Neuronal stem cell (in vitro differentiated cells): ENCODE measurements at regions not wholly inside any gene's neighbourhood (a gene's known extent, or its start where the extent isn't known, plus 50 kb on each side); places are given as distances from the start of the nearest gene placed in this dataset.

Source experiments
- DNase-seq: peaks from one replicate; pipeline ENCODE4 v3.0.0-alpha.2; 2013; ENCODE audit warnings: low spot score
- H2AFZ ChIP-seq: one replicate; pipeline ENCODE4 v1.6.1; 2013; ENCODE audit warnings: mild to moderate bottlenecking, low read length, inconsistent platforms
- H2AK5ac ChIP-seq: 2 replicates; pipeline ENCODE4 v1.6.1; 2013; ENCODE audit warnings: low read depth, mild to moderate bottlenecking, inconsistent platforms, low read length, moderate library complexity, mixed read lengths
- H2BK120ac ChIP-seq: 2 replicates; pipeline ENCODE4 v1.6.1; 2013; ENCODE audit warnings: low read depth, mild to moderate bottlenecking, inconsistent platforms, low read length, moderate library complexity, mixed read lengths
- H2BK12ac ChIP-seq: one replicate; pipeline ENCODE4 v1.6.1; 2013; ENCODE audit warnings: low read length, inconsistent platforms
- H2BK15ac ChIP-seq: 2 replicates; pipeline ENCODE4 v1.6.1; 2013; ENCODE audit warnings: mild to moderate bottlenecking, low read length, inconsistent platforms, mixed read lengths
- H2BK5ac ChIP-seq: one replicate; pipeline ENCODE4 v1.6.1; 2013; ENCODE audit warnings: inconsistent platforms, mild to moderate bottlenecking, low read length, moderate library complexity
- H3K14ac ChIP-seq: one replicate; pipeline ENCODE4 v1.6.1; 2013; ENCODE audit warnings: low read length, inconsistent platforms
- H3K18ac ChIP-seq: 2 replicates; pipeline ENCODE4 v1.6.1; 2013; ENCODE audit warnings: low read length, inconsistent platforms
- H3K23ac ChIP-seq: 2 replicates; pipeline ENCODE4 v1.6.1; 2013; ENCODE audit warnings: low read depth, mild to moderate bottlenecking, mixed read lengths, low read length, inconsistent platforms; ENCODE audit not compliant: poor library complexity
- H3K27ac ChIP-seq: replicated peaks from 3 replicates; pipeline ENCODE4 v1.5.1; 2013; ENCODE audit warnings: low read length, inconsistent platforms
- H3K27me3 ChIP-seq, 3 experiments: 2 replicates each; pipeline ENCODE4 v1.6.1; 2013; ENCODE audit warnings: low read length in 3 of 3, mild to moderate bottlenecking in 2 of 3, inconsistent platforms in 1 of 3, low read depth in 1 of 3, mixed read lengths in 1 of 3, moderate library complexity in 1 of 3; ENCODE audit not compliant: control insufficient read depth in 3 of 3, insufficient read depth in 3 of 3
- H3K36me3 ChIP-seq, 2 donors: replicated peaks in 1 of 2; 2 replicates each; pipeline ENCODE4 v1.6.1; 2013; ENCODE audit warnings: low read length in 2 of 2; ENCODE audit not compliant: control insufficient read depth in 2 of 2, insufficient read depth in 2 of 2
- H3K4ac ChIP-seq: 2 replicates; pipeline ENCODE4 v1.6.1; 2013; ENCODE audit warnings: inconsistent platforms, mild to moderate bottlenecking, low read length, moderate library complexity
- H3K4me1 ChIP-seq, 2 donors: 1 replicate in 1 of 2; 2 replicates in 1 of 2; pipeline ENCODE4 v1.6.1; 2013; ENCODE audit warnings: low read length in 2 of 2, low read depth in 1 of 2; ENCODE audit not compliant: control insufficient read depth in 2 of 2, insufficient read depth in 1 of 2
- H3K4me2 ChIP-seq: one replicate; pipeline ENCODE4 v1.6.1; 2013; ENCODE audit warnings: mild to moderate bottlenecking, low read length, inconsistent platforms; ENCODE audit not compliant: insufficient read depth, poor library complexity, severe bottlenecking
- H3K4me3 ChIP-seq, 2 donors: 2 replicates each; pipeline ENCODE4 v1.5.1; 2013; ENCODE audit warnings: low read length in 2 of 2, mild to moderate bottlenecking in 2 of 2, inconsistent platforms in 1 of 2, moderate library complexity in 1 of 2
- H3K79me1 ChIP-seq: one replicate; pipeline ENCODE4 v1.6.1; 2013; ENCODE audit warnings: low read depth, mild to moderate bottlenecking, inconsistent platforms, low read length, moderate library complexity
- H3K9ac ChIP-seq: one replicate; pipeline ENCODE4 v1.6.1; 2013; ENCODE audit warnings: mild to moderate bottlenecking, low read depth, low read length, inconsistent platforms; ENCODE audit not compliant: poor library complexity
- H3K9me3 ChIP-seq, 2 donors: replicated peaks in 1 of 2; 2 replicates each; pipeline versions ENCODE3 to v1.6.1; 2013; ENCODE audit warnings: low read length in 2 of 2, mild to moderate bottlenecking in 2 of 2, inconsistent platforms in 1 of 2, low read depth in 1 of 2, mixed read lengths in 1 of 2, moderate library complexity in 1 of 2; ENCODE audit not compliant: control insufficient read depth in 2 of 2, insufficient read depth in 1 of 2
- H4K8ac ChIP-seq: one replicate; pipeline ENCODE4 v1.6.1; 2013; ENCODE audit warnings: low read depth, mild to moderate bottlenecking, inconsistent platforms, low read length, moderate library complexity
- H4K91ac ChIP-seq: one replicate; pipeline ENCODE4 v1.6.1; 2013; ENCODE audit warnings: low read length, low read depth, mild to moderate bottlenecking, inconsistent platforms; ENCODE audit not compliant: poor library complexity
- WGBS, 2 donors: extraction: QIAGEN DNeasy Blood & Tissue Kit; methylation state at CpG; one replicate each; pipeline ENCODE4 v1.1.7; 2013; ENCODE audit warnings: missing lambda C conversion rate in 2 of 2, mixed read lengths in 1 of 2; ENCODE audit not compliant: insufficient read length in 2 of 2, insufficient replicate concordance in 1 of 2; ENCODE audit errors: extremely low coverage in 2 of 2; 5-methylcytosine and 5-hydroxymethylcytosine counted together

DNA sequence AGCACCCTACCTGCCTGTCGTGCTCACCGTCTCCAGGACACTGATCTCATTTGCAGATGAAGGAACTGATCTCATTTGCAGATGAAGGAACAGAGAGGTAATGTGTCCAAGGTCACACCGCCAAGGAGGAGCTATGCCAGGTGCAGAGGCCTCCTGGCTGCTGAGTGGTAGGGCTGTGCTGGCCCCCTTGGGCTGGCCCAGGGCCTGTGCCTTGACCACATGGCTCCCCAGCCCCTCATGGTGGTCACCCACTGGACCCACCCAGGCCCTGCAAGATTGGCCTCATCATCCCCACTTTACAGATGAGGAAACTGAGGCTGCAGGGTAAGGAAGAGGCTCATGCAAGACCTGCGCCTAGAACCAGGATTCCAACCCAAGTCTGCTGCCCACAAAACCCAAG lies 628.3 kb downstream of the MATN1 start:
- Histone ChIP-seq H4K8ac (peak overlapping the region; percentile 87), H3K79me1 (no peaks in the 10 kb centered on the region), H3K18ac (peak overlapping the region; percentile 55), H2AK5ac (peak overlapping the region; percentile 24), H2BK12ac (no peak overlapping the region), H2AFZ (no peak overlapping the region), H2BK5ac (peak overlapping the region; percentile 45), H3K23ac (no peak overlapping the region), H2BK15ac (no peak overlapping the region), H3K9ac (no peak overlapping the region), H3K4me1 (no peaks in the 10 kb centered on the region), H3K27ac (no peak overlapping the region), H3K36me3 (no peaks in the 10 kb centered on the region), H3K27me3 (no peaks in the 10 kb centered on the region), H3K4ac (no peak overlapping the region), H4K91ac (no peak overlapping the region), H3K14ac (no peak overlapping the region), H3K9me3 (no peaks in the 10 kb centered on the region), H3K4me3 (no peak overlapping the region), H3K4me2 (no peak overlapping the region), H2BK120ac (no peak overlapping the region)
- DNase-seq = no peak
- no CpG with 5 or more reads among the region's 4 CpGs for WGBS, 2 donors

GRCh38 chr1:30092051-30092858 lies 631.1 kb downstream of the MATN1 start:
- Histone ChIP-seq H2AFZ (no peak overlapping the region), H3K27ac (no peak overlapping the region), H2BK12ac (no peak overlapping the region), H2BK5ac (no peak overlapping the region), H3K27me3 (no peaks in the 10 kb centered on the region), H2AK5ac (no peak overlapping the region), H3K36me3 (no peaks in the 10 kb centered on the region), H4K91ac (no peak overlapping the region), H2BK120ac (no peak overlapping the region), H3K9me3 (no peaks in the 10 kb centered on the region), H3K4me1 (no peaks in the 10 kb centered on the region), H3K23ac (no peak overlapping the region), H4K8ac (no peak overlapping the region), H3K4ac (no peak overlapping the region), H3K9ac (no peak overlapping the region), H3K4me2 (no peak overlapping the region), H3K18ac (no peak overlapping the region), H3K4me3 (no peak overlapping the region), H2BK15ac (no peak overlapping the region), H3K14ac (peak overlapping the region; percentile 27), H3K79me1 (no peaks in the 10 kb centered on the region)
- DNase-seq = no peak
- WGBS, 2 donors = no CpG with 5 or more reads among the region's 12 CpGs

DNA sequence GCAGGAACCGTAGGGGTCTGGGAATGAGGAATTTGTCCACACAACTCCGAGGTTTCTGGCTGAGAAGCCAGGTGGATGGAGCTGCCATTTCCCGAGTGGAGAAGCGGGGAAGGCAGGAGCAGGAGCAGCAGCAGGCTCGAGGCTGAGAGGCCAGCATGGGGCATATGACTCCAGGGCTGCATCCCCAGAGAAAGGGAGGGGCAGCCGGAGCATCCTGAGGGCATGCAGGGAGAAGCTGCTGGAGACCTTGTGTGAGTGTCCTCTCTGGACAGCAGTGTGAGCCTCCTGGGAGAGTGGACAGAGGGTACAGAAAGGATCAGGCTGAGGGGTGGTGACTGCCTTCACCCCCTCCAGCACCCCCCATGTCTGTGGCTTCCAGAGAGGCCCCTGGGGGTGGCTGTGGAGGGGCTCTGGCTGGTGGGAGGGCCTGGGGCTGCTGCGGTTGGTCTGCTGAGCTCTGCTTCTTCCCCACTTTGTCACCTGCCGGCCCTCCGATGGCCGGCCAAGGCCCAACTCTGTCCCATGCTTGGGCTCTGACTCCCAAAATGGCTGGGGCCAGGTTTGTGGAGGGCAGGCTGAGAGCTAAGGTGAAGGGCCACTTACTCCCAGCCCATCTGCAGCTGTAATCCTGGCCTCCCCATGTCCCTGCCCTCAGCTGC lies 633.1 kb downstream of the MATN1 start:
- no CpG with 5 or more reads among the region's 10 CpGs for WGBS, 2 donors
- no peak overlapping the region for H3K4me2 ChIP-seq

DNA sequence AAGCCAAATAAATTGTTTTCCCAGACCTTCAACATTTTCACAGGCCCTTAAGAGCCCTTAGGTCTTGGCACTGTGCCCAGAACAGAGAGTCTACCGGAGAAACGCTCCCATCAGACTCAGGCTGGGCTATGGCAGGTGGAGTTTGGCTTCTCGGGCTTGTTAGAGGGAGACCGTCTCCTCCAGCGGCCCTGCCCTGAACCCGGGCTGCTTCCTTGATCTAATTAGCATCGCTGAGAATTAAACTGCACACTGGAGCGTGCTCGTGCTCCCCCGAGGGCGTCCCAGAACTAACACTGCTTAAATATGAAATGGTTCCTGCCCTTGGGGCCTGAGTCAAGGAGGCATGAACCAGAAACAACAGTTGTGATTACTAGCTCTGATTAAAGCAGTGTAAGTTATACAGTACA lies 634.4 kb downstream of the MATN1 start:
- peaks cover 0 to 7% of the 10 kb centered on the region in 2 donors for H3K4me1 ChIP-seq
- no peaks in the 10 kb centered on the region for H3K9me3 ChIP-seq
- H3K4ac ChIP-seq = no peak overlapping the region
- H2BK15ac ChIP-seq = no peak overlapping the region
- H3K79me1 ChIP-seq = no peaks in the 10 kb centered on the region
- H3K14ac ChIP-seq = no peak overlapping the region
- no peak overlapping the region for H3K23ac ChIP-seq
- no CpG with 5 or more reads among the region's 11 CpGs for WGBS, 2 donors
- H2BK12ac ChIP-seq = no peak overlapping the region
- H4K91ac ChIP-seq = no peak overlapping the region
- H4K8ac ChIP-seq = no peak overlapping the region
- no peaks in the 10 kb centered on the region for H3K27me3 ChIP-seq
- H2AK5ac ChIP-seq = no peak overlapping the region
- H3K36me3 ChIP-seq = no peaks in the 10 kb centered on the region
- no peak overlapping the region for H3K18ac ChIP-seq
- H3K4me3 ChIP-seq = no peak overlapping the region
- DNase-seq = no peak
- H3K4me2 ChIP-seq = no peak overlapping the region
- H2BK5ac ChIP-seq = no peak overlapping the region
- no peak overlapping the region for H2BK120ac ChIP-seq
- no peak overlapping the region for H3K9ac ChIP-seq
- H2AFZ ChIP-seq = no peak overlapping the region
- H3K27ac ChIP-seq = no peak overlapping the region

More for the DNA sequence above, 633.1 kb downstream of the MATN1 start:
- H3K27ac ChIP-seq = no peak overlapping the region
- no peak overlapping the region for H2AK5ac ChIP-seq
- H3K14ac ChIP-seq = no peak overlapping the region
- H3K27me3 ChIP-seq = no peaks in the 10 kb centered on the region
- no peak overlapping the region for H3K4ac ChIP-seq
- H3K23ac ChIP-seq = no peak overlapping the region
- no peak overlapping the region for H2BK120ac ChIP-seq
- no peak overlapping the region for H3K4me3 ChIP-seq
- no peak overlapping the region for H4K8ac ChIP-seq
- peak overlapping the region; percentile 11 for H3K18ac ChIP-seq
- no peak for DNase-seq
- peaks cover 0 to 4% of the 10 kb centered on the region in 2 donors for H3K4me1 ChIP-seq
- no peak overlapping the region for H3K9ac ChIP-seq
- no peak overlapping the region for H2BK12ac ChIP-seq
- no peaks in the 10 kb centered on the region for H3K79me1 ChIP-seq
- H4K91ac ChIP-seq = no peak overlapping the region
- H3K36me3 ChIP-seq = no peaks in the 10 kb centered on the region
- H2BK5ac ChIP-seq = no peak overlapping the region
- no peak overlapping the region for H2BK15ac ChIP-seq
- H2AFZ ChIP-seq = no peak overlapping the region
- no peaks in the 10 kb centered on the region for H3K9me3 ChIP-seq
